ENCODE measurements at regions not wholly inside any gene's neighbourhood (a gene's known extent, or its start where the extent isn't known, plus 50 kb on each side); places are given as distances from the start of the nearest gene placed in this dataset.

- peak overlapping the region; percentile 15 for H3K27ac Mint-ChIP-seq
- H3K36me3 Mint-ChIP-seq = 0 out of 2 replicates have a peak, but pooled peaks cover under 1% of the 10 kb centered on the region
- no peak overlapping the region for H3K4me3 Mint-ChIP-seq
- no peak for DNase-seq (ENCODE audit: low spot score)
- H3K9me3 Mint-ChIP-seq = peaks cover 1% of the 10 kb centered on the region
- ChIA-PET POLR2A (no interaction called here), CTCF (no interaction called here)
- TF ChIP-seq ZBTB43 (CRISPR knock-in tag; IDR thresholded peaks at IDR 0.05) = no peak
- TF ChIP-seq GABPB1 (CRISPR knock-in tag; IDR thresholded peaks at IDR 0.05) = peak; percentile 62; the same call in 1 of the 2 replicates
- H3K27me3 Mint-ChIP-seq (ENCODE audit: low read depth) = no peaks in the 10 kb centered on the region
- ATAC-seq = peak; percentile 50; the same call in 1 of the 2 replicates
- H3K4me1 Mint-ChIP-seq = peaks cover 6% of the 10 kb centered on the region
Observed at GRCh38 chr20:1827974-1828785, 67.0 kb upstream of the SIRPA start.

- no peaks in the 10 kb centered on the region for H3K27me3 Mint-ChIP-seq (ENCODE audit: low read depth)
- peaks cover 6% of the 10 kb centered on the region for H3K4me1 Mint-ChIP-seq
- no peak overlapping the region for H3K4me3 Mint-ChIP-seq
- CTCF ChIA-PET = no interaction called here
- DNase-seq (ENCODE audit: low spot score) (no peak), ATAC-seq (no peak)
- no peak overlapping the region for H3K27ac Mint-ChIP-seq
- peaks cover 3% of the 10 kb centered on the region for H3K9me3 Mint-ChIP-seq
- POLR2A ChIA-PET = no interaction called here
- H3K36me3 Mint-ChIP-seq = 0 out of 2 replicates have a peak, but pooled peaks cover 2% of the 10 kb centered on the region
- TF ChIP-seq HMGXB4 (CRISPR knock-in tag; IDR thresholded peaks at IDR 0.05) (no peak), CTCF (IDR thresholded peaks at IDR 0.05) (no peak), PRRX2 (CRISPR knock-in tag; IDR thresholded peaks at IDR 0.05) (no peak), E2F1 (CRISPR knock-in tag; IDR thresholded peaks at IDR 0.05) (no peak), ATF2 (CRISPR knock-in tag; IDR thresholded peaks at IDR 0.05; ENCODE audit: borderline replicate concordance, low read depth) (no peak), E2F5 (CRISPR knock-in tag; IDR thresholded peaks at IDR 0.05) (no peak), ESRRA (CRISPR knock-in tag; IDR thresholded peaks at IDR 0.05; ENCODE audit: borderline replicate concordance) (no peak), CREB1 (CRISPR knock-in tag; IDR thresholded peaks at IDR 0.05) (no peak), MYBL2 (CRISPR knock-in tag; IDR thresholded peaks at IDR 0.05) (no peak), NR1H2 (CRISPR knock-in tag; IDR thresholded peaks at IDR 0.05) (no peak), CDX4 (CRISPR knock-in tag; IDR thresholded peaks at IDR 0.05; ENCODE audit: borderline replicate concordance) (no peak), ARID4B (CRISPR knock-in tag; IDR thresholded peaks at IDR 0.05; ENCODE audit: borderline replicate concordance) (no peak), MXD4 (CRISPR knock-in tag; IDR thresholded peaks at IDR 0.05; ENCODE audit: borderline replicate concordance) (no peak), NFE2L1 (CRISPR knock-in tag; IDR thresholded peaks at IDR 0.05) (no peak), ZNF423 (CRISPR knock-in tag; IDR thresholded peaks at IDR 0.05) (no peak)
Observed at GRCh38 chr20:1827510-1827973, 67.7 kb upstream of the SIRPA start.

Measured in WTC11 (cell line).